ENCODE measurements at regions not wholly inside any gene's neighbourhood (a gene's known extent, or its start where the extent isn't known, plus 50 kb on each side); places are given as distances from the start of the nearest gene placed in this dataset.

GRCh38 chr21:29465546-29465945 lies 166.8 kb downstream of the BACH1 start:
- in situ Hi-C loops (cut with MboI; ENCODE audit: low sequenced_read_pairs in 4 of 4) (loop anchor here in 1 of 4 donors (25.0 kb wide), 1 partner anchor 372 kb away; no protein-coding TSS in a partner anchor), intact Hi-C loops (cut with DNase I; ENCODE audit: low total_unique reads) (no loop called here)
- Histone ChIP-seq H3K4me3 (no peak overlapping the region), H3K9me3 (no peaks in the 10 kb centered on the region), H3K4me1 (no peaks in the 10 kb centered on the region), H3K27ac (no peak overlapping the region), H3K36me3 (no peaks in the 10 kb centered on the region), H3K27me3 (no peaks in the 10 kb centered on the region)
- TF ChIP-seq CTCF (IDR thresholded peaks at IDR 0.05 in 4 of 5, conservative IDR thresholded peaks at IDR 0.05 in 1 of 5), result no peak
- DNase-seq, result no peak
- ATAC-seq, result no peak

GRCh38 chr21:29466532-29466931 lies 167.8 kb downstream of the BACH1 start:
- H3K27ac ChIP-seq, result no peak overlapping the region
- DNase-seq, result no peak
- H3K9me3 ChIP-seq, result no peaks in the 10 kb centered on the region
- H3K4me3 ChIP-seq, result no peak overlapping the region
- no peaks in the 10 kb centered on the region for H3K4me1 ChIP-seq
- no peak for ATAC-seq
- intact Hi-C loops (cut with DNase I; ENCODE audit: low total_unique reads), result no loop called here
- H3K27me3 ChIP-seq, result no peaks in the 10 kb centered on the region
- in situ Hi-C loops (cut with MboI; ENCODE audit: low sequenced_read_pairs in 4 of 4), result loop anchor here in 1 of 4 donors (25.0 kb wide), 1 partner anchor 371 kb away; no protein-coding TSS in a partner anchor
- TF ChIP-seq CTCF (IDR thresholded peaks at IDR 0.05 in 4 of 5, conservative IDR thresholded peaks at IDR 0.05 in 1 of 5) (no peak), POLR2A (IDR thresholded peaks at IDR 0.05) (no peak)
- H3K36me3 ChIP-seq, result no peaks in the 10 kb centered on the region

- no peak for TF ChIP-seq POLR2A (IDR thresholded peaks at IDR 0.05)
- TF ChIP-seq CTCF (IDR thresholded peaks at IDR 0.05 in 4 of 5, conservative IDR thresholded peaks at IDR 0.05 in 1 of 5), result no peak
- Histone ChIP-seq H3K27me3 (no peaks in the 10 kb centered on the region), H3K4me3 (no peak overlapping the region), H3K4me1 (no peaks in the 10 kb centered on the region), H3K9me3 (no peaks in the 10 kb centered on the region), H3K27ac (no peak overlapping the region), H3K36me3 (no peaks in the 10 kb centered on the region)
- no peak for DNase-seq
- in situ Hi-C loops (cut with MboI; ENCODE audit: low sequenced_read_pairs in 4 of 4), result loop anchor here in 2 of 4 donors (10.0 to 25.0 kb wide), 2 partner anchors 367 to 374 kb away; no protein-coding TSS in a partner anchor
- intact Hi-C loops (cut with DNase I; ENCODE audit: low total_unique reads), result no loop called here
- ATAC-seq, result no peak
Measured at GRCh38 chr21:29470397-29470796, 171.7 kb downstream of the BACH1 start.

- TF ChIP-seq CTCF (IDR thresholded peaks at IDR 0.05 in 4 of 5, conservative IDR thresholded peaks at IDR 0.05 in 1 of 5) (no peak), POLR2A (IDR thresholded peaks at IDR 0.05) (no peak)
- no peaks in the 10 kb centered on the region for H3K4me1 ChIP-seq
- H3K4me3 ChIP-seq, result no peak overlapping the region
- H3K36me3 ChIP-seq, result no peaks in the 10 kb centered on the region
- H3K27ac ChIP-seq, result no peak overlapping the region
- in situ Hi-C loops (cut with MboI; ENCODE audit: low sequenced_read_pairs in 4 of 4), result loop anchor here in 2 of 4 donors (10.0 to 25.0 kb wide), 2 partner anchors 363 to 371 kb away; no protein-coding TSS in a partner anchor
- H3K9me3 ChIP-seq, result no peaks in the 10 kb centered on the region
- intact Hi-C loops (cut with DNase I; ENCODE audit: low total_unique reads), result no loop called here
- no peaks in the 10 kb centered on the region for H3K27me3 ChIP-seq
- ATAC-seq (no peak), DNase-seq (no peak)
Measured at GRCh38 chr21:29473808-29474207, 175.1 kb downstream of the BACH1 start.

- Histone ChIP-seq H3K4me3 (no peak overlapping the region), H3K27ac (no peak overlapping the region), H3K9me3 (no peaks in the 10 kb centered on the region), H3K36me3 (no peaks in the 10 kb centered on the region), H3K27me3 (no peaks in the 10 kb centered on the region), H3K4me1 (no peaks in the 10 kb centered on the region)
- ATAC-seq, result no peak
- intact Hi-C loops (cut with DNase I; ENCODE audit: low total_unique reads) (no loop called here), in situ Hi-C loops (cut with MboI; ENCODE audit: low sequenced_read_pairs in 4 of 4) (loop anchor here in 2 of 4 donors (10.0 to 25.0 kb wide), 2 partner anchors 362 to 369 kb away; no protein-coding TSS in a partner anchor)
- TF ChIP-seq CTCF (IDR thresholded peaks at IDR 0.05 in 4 of 5, conservative IDR thresholded peaks at IDR 0.05 in 1 of 5) (no peak), POLR2A (IDR thresholded peaks at IDR 0.05) (no peak)
- DNase-seq, result no peak
Measured at GRCh38 chr21:29475329-29475728, 176.6 kb downstream of the BACH1 start.
